GM12878 (cell line): ENCODE measurements at regions not wholly inside any gene's neighbourhood (a gene's known extent, or its start where the extent isn't known, plus 50 kb on each side); places are given as distances from the start of the nearest gene placed in this dataset.

Source experiments
- ATAC-seq: fragments of 200-7000 bp; cut with Tn5 transposase; 3 replicates; pipeline ENCODE4 v1.9.1; 2020; ENCODE audit warnings: mild to moderate bottlenecking, moderate library complexity
- BruUV-seq: library from RNA; stranded (reverse); fragments of 400-500 nt; replicated peaks from 2 replicates; lab custom pipeline; 2021; lab: Mats Ljungman, UMichigan
- CTCF ChIA-PET: fragments of 300-600 bp; sonication (Branson Sonifier 250); formaldehyde crosslinking; extraction: SDS; loops from one replicate; lab custom pipeline; 2021; ENCODE audit warnings: inconsistent platforms; lab: Yijun Ruan, JAX
- POLR2A ChIA-PET: fragments of 350-600 bp; formaldehyde crosslinking; extraction: SDS; loops from one replicate; lab custom pipeline; 2021; ENCODE audit warnings: inconsistent platforms; lab: Charles Lee
- RAD21 ChIA-PET: fragments of 300-600 bp; sonication (Branson Sonifier 250); formaldehyde crosslinking; loops from one replicate; lab custom pipeline; 2023; ENCODE audit warnings: antibody characterized with exemption; ENCODE audit not compliant: unreplicated experiment; lab: Charles Lee
- SMC1A ChIA-PET: fragments of 300-600 bp; sonication (Branson Sonifier 250); formaldehyde crosslinking; loops from one replicate; lab custom pipeline; 2023; ENCODE audit not compliant: unreplicated experiment, uncharacterized antibody; lab: Charles Lee
- DNase-seq: peaks from one replicate; pipeline ENCODE4 v3.0.0-alpha.2; 2011; ENCODE audit warnings: low read depth, low spot score
- FAIRE-seq: peaks from 3 replicates; lab custom pipeline; 2011; peaks lifted over from hg19 to GRCh38; lab: Jason Lieb, UNC
- H2AFZ ChIP-seq: 2 replicates; pipeline ENCODE4 v1.6.0; 2011; ENCODE audit warnings: low read depth, low read length, control low read depth; ENCODE audit not compliant: control insufficient read depth
- H3K27ac ChIP-seq: 2 replicates; pipeline ENCODE4 v1.5.1; 2011; ENCODE audit warnings: control low read depth; ENCODE audit not compliant: control insufficient read depth, insufficient read depth
- H3K27me3 ChIP-seq, 2 experiments: replicated peaks in 1 of 2; 2 replicates each; pipeline versions ENCODE4 v1.6.0 to v1.6.1; 2011; ENCODE audit warnings: low read length in 1 of 2; ENCODE audit not compliant: control insufficient read depth in 2 of 2, insufficient read depth in 2 of 2
- H3K36me3 ChIP-seq, 2 experiments: 2 replicates each; pipeline ENCODE4 v1.5.1; 2011; ENCODE audit warnings: low read length in 1 of 2; ENCODE audit not compliant: control insufficient read depth in 2 of 2, insufficient read depth in 2 of 2
- H3K4me1 ChIP-seq: 2 replicates; pipeline ENCODE4 v1.6.1; 2011; ENCODE audit warnings: mild to moderate bottlenecking, low read length, moderate library complexity, mixed read lengths; ENCODE audit not compliant: control insufficient read depth, insufficient read depth
- H3K4me2 ChIP-seq: 2 replicates; pipeline ENCODE4 v1.6.0; 2011; ENCODE audit warnings: control low read depth; ENCODE audit not compliant: control insufficient read depth, insufficient read depth
- H3K4me3 ChIP-seq: fragments of 200-600 bp; sonication (generic); 2 replicates; pipeline ENCODE4 v1.5.1; 2016
- H3K79me2 ChIP-seq: 2 replicates; pipeline ENCODE4 v1.6.0; 2011; ENCODE audit warnings: low read length; ENCODE audit not compliant: control insufficient read depth, insufficient read depth
- H3K9ac ChIP-seq: 2 replicates; pipeline ENCODE4 v1.8.0; 2011; ENCODE audit warnings: low read length, control low read depth, mixed read lengths; ENCODE audit not compliant: control insufficient read depth, insufficient read depth
- H3K9me3 ChIP-seq: replicated peaks from 3 replicates; pipeline ENCODE4 v1.5.1; 2011; ENCODE audit warnings: mild to moderate bottlenecking, low read length; ENCODE audit not compliant: control insufficient read depth, insufficient read depth
- H4K20me1 ChIP-seq: 2 replicates; pipeline ENCODE4 v1.6.0; 2011; ENCODE audit not compliant: control insufficient read depth, insufficient read depth
- ASH2L ChIP-seq: fragments of 300-600, 200-600 bp; sonication (generic); IDR thresholded peaks from 2 replicates; pipeline ENCODE4 v1.6.1; 2017; ENCODE audit warnings: low read depth, mild to moderate bottlenecking, borderline replicate concordance
- ATF7 ChIP-seq: fragments of 450-650 bp; IDR thresholded peaks from 2 replicates; pipeline ENCODE4 v1.6.1; 2016; ENCODE audit warnings: low read depth, mild to moderate bottlenecking
- BRCA1 ChIP-seq: IDR thresholded peaks from 2 replicates; pipeline ENCODE4 v1.6.1; 2011; ENCODE audit warnings: low read depth, low read length, improper control_type of control experiment
- HDAC2 ChIP-seq: fragments of 200-600 bp; sonication (generic); IDR thresholded peaks from 2 replicates; pipeline ENCODE4 v1.6.1; 2017
- IKZF2 ChIP-seq, 2 experiments: fragments of 450-650 bp; IDR thresholded peaks; 2 replicates each; pipeline ENCODE4 v1.6.1; 2017; ENCODE audit warnings: mild to moderate bottlenecking in 2 of 2, moderate library complexity in 2 of 2
- IRF3 ChIP-seq: fragments of 450-650 bp; IDR thresholded peaks from 2 replicates; pipeline ENCODE4 v1.6.1; 2014; ENCODE audit warnings: mild to moderate bottlenecking
- NFXL1 ChIP-seq: fragments of 450-650 bp; IDR thresholded peaks from 2 replicates; pipeline ENCODE4 v1.6.1; 2017; ENCODE audit warnings: antibody characterized with exemption, mild to moderate bottlenecking, borderline replicate concordance
- NR2C2 ChIP-seq: IDR thresholded peaks from 2 replicates; pipeline ENCODE4 v1.6.1; 2011; ENCODE audit warnings: borderline replicate concordance, low read depth; ENCODE audit not compliant: control insufficient read depth, insufficient read length
- PML ChIP-seq: IDR thresholded peaks from 2 replicates; pipeline ENCODE4 v1.6.1; 2012; ENCODE audit warnings: low read length, inconsistent platforms
- POU2F2 ChIP-seq: IDR thresholded peaks from 3 replicates; pipeline ENCODE4 v1.6.1; 2011; ENCODE audit warnings: low read depth, mild to moderate bottlenecking, low read length, borderline replicate concordance
- SMAD1 ChIP-seq: fragments of 450-650 bp; IDR thresholded peaks from 2 replicates; pipeline ENCODE4 v1.6.1; 2018; ENCODE audit warnings: mild to moderate bottlenecking, low read depth; ENCODE audit not compliant: partially characterized antibody
- SMARCA5 ChIP-seq: fragments of 450-650 bp; IDR thresholded peaks from 2 replicates; pipeline ENCODE4 v1.6.1; 2017; ENCODE audit warnings: mild to moderate bottlenecking
- ZNF207 ChIP-seq: fragments of 450-650 bp; IDR thresholded peaks from 2 replicates; pipeline ENCODE4 v1.6.1; 2014; ENCODE audit warnings: antibody characterized with exemption, mild to moderate bottlenecking, borderline replicate concordance
- WGBS: methylation state at CpG from one replicate; pipeline ENCODE4 v1.1.6; 2016; ENCODE audit warnings: low lambda C conversion rate; ENCODE audit not compliant: insufficient replicate concordance, insufficient coverage; ENCODE audit errors: missing lambda C conversion rate; 5-methylcytosine and 5-hydroxymethylcytosine counted together
- in situ Hi-C: fragments of 300-500 bp; cut with MboI; formaldehyde crosslinking; loops from 9 replicates; pipeline ENCODE4 v1.14.3; 2018; ENCODE audit warnings: mixed read lengths
- intact Hi-C: fragments of 100-400 bp; cut with micrococcal nuclease; formaldehyde crosslinking; loops from one replicate; pipeline ENCODE4 v1.14.2; 2022; ENCODE audit not compliant: unreplicated experiment
- TF ChIP-seq, protein P1 (sequence below), 3 experiments: IDR thresholded peaks in 2 of 3; conservative IDR thresholded peaks in 1 of 3; 2 replicates each; pipeline ENCODE4 v1.5.1; 2011; ENCODE audit warnings: low read depth in 3 of 3, low read length in 3 of 3, mild to moderate bottlenecking in 3 of 3, control low read depth in 2 of 3, moderate library complexity in 2 of 3, inconsistent platforms in 1 of 3, mixed read lengths in 1 of 3; ENCODE audit not compliant: control insufficient read depth in 2 of 3, insufficient read depth in 1 of 3; ENCODE audit errors: extremely low read depth in 1 of 3

DNA sequence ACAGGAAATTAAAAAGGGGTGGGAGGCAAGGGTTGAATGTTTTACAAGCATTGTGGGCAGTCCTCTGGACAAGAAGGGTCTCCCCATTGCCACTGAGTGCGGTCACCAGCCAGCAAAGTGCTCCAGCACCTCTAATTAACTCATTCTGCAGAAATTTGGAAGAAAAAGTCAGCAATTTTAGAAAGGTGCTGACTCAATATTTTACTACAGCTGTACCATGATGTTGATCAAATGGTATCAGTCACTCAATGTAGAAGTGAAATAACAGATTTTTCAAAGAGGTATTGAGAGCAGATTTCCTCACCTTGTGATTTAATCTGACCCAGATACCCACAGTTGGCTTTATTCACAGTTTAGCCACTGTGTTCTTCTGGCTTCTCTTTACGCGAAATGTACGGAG is 96.7 kb downstream of the PMP22 start (continued):
- TF ChIP-seq IRF3 (no peak), POU2F2 (no peak), ATF7 (no peak), PML (no peak), NFXL1 (no peak), IKZF2 (IDR thresholded peaks at IDR 0.05) (no peak), SMARCA5 (no peak), NR2C2 (no peak), HDAC2 (no peak), ZNF207 (no peak)
- TF ChIP-seq, protein P1, sequence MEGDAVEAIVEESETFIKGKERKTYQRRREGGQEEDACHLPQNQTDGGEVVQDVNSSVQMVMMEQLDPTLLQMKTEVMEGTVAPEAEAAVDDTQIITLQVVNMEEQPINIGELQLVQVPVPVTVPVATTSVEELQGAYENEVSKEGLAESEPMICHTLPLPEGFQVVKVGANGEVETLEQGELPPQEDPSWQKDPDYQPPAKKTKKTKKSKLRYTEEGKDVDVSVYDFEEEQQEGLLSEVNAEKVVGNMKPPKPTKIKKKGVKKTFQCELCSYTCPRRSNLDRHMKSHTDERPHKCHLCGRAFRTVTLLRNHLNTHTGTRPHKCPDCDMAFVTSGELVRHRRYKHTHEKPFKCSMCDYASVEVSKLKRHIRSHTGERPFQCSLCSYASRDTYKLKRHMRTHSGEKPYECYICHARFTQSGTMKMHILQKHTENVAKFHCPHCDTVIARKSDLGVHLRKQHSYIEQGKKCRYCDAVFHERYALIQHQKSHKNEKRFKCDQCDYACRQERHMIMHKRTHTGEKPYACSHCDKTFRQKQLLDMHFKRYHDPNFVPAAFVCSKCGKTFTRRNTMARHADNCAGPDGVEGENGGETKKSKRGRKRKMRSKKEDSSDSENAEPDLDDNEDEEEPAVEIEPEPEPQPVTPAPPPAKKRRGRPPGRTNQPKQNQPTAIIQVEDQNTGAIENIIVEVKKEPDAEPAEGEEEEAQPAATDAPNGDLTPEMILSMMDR (IDR thresholded peaks at IDR 0.05 in 2 of 3, conservative IDR thresholded peaks at IDR 0.05 in 1 of 3; ENCODE audit: control insufficient read depth in 2 of 3, extremely low read depth in 1 of 3, insufficient read depth in 1 of 3, low read depth in 3 of 3, low read length in 3 of 3), result no peak

DNA sequence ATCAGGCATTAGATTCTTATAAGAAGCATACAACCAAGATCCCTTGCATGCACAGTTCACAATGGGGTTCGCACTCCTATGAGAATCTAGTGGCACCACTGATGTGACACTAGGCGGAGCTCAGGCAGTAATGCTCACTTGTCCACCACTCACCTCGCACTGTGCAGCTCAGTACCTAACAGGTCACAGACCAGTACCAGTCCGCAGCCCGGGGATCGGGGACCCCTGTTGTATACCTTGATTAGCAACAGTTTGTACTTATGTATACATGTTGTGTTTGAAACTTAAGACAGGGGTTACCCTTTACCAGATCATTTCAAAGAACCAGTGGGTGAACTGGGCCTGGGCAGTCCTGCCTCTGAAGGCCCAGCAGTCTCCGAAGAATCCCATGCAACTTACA is 103.7 kb downstream of the PMP22 start:
- Histone ChIP-seq H3K79me2 (no peaks in the 10 kb centered on the region), H3K9me3 (no peaks in the 10 kb centered on the region), H3K4me3 (no peak overlapping the region), H3K27me3 (no peaks in the 10 kb centered on the region), H3K9ac (no peak overlapping the region), H4K20me1 (no peaks in the 10 kb centered on the region), H3K4me1 (no peaks in the 10 kb centered on the region), H3K27ac (no peak overlapping the region), H3K36me3 (no peaks in the 10 kb centered on the region), H2AFZ (no peak overlapping the region), H3K4me2 (no peak overlapping the region)
- intact Hi-C loops (no loop called here), in situ Hi-C loops (no loop called here)
- FAIRE-seq (no peak), ATAC-seq (no peak), DNase-seq (no peak)
- ChIA-PET RAD21 (no interaction called here), POLR2A (no interaction called here), SMC1A (no interaction called here), CTCF (no interaction called here)
- no TSS peak for BruUV-seq
- 21% methylated on average over 7 of the region's 7 CpGs for WGBS
- no peak for TF ChIP-seq ASH2L
- no peak for TF ChIP-seq SMAD1
- TF ChIP-seq BRCA1, result no peak
